ENCODE measurements at regions not wholly inside any gene's neighbourhood (a gene's known extent, or its start where the extent isn't known, plus 50 kb on each side); places are given as distances from the start of the nearest gene placed in this dataset.

DNA sequence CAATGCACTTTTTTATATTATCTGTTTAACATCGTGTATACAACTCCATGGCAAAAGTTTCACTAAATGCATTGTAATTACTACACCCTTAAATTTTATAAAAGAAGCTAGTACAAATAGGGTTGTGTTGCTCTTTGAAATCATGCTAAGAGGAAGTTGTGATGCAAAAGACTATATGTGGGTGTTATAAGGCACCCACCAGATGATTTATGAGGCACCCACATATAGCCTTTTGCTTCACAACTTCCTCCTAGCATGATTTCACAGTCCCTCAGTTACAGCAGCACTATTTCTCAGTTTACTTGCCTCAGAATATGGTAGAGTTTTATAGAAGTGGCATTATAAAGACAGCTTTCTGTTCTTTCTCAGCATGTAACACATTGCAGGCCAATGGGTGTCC lies 277.3 kb upstream of the DOK6 start:
- TF ChIP-seq, protein P1, sequence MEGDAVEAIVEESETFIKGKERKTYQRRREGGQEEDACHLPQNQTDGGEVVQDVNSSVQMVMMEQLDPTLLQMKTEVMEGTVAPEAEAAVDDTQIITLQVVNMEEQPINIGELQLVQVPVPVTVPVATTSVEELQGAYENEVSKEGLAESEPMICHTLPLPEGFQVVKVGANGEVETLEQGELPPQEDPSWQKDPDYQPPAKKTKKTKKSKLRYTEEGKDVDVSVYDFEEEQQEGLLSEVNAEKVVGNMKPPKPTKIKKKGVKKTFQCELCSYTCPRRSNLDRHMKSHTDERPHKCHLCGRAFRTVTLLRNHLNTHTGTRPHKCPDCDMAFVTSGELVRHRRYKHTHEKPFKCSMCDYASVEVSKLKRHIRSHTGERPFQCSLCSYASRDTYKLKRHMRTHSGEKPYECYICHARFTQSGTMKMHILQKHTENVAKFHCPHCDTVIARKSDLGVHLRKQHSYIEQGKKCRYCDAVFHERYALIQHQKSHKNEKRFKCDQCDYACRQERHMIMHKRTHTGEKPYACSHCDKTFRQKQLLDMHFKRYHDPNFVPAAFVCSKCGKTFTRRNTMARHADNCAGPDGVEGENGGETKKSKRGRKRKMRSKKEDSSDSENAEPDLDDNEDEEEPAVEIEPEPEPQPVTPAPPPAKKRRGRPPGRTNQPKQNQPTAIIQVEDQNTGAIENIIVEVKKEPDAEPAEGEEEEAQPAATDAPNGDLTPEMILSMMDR (conservative IDR thresholded peaks at IDR 0.05; ENCODE audit: low read depth in 2 of 2), result no peak
- TF ChIP-seq ZNF331 (CRISPR knock-in tag; IDR thresholded peaks at IDR 0.05; ENCODE audit: low read depth) (no peak), ZNF114 (CRISPR knock-in tag; IDR thresholded peaks at IDR 0.05) (no peak), EZH2 (IDR thresholded peaks at IDR 0.05; ENCODE audit: low read depth, unreplicated experiment) (no peak), JUNB (IDR thresholded peaks at IDR 0.05; ENCODE audit: unreplicated experiment) (no peak), POLR2AphosphoS5 (IDR thresholded peaks at IDR 0.05; ENCODE audit: low read depth) (no peak), EZH2phosphoT487 (IDR thresholded peaks at IDR 0.05; ENCODE audit: unreplicated experiment) (no peak), CREB1 (CRISPR knock-in tag; IDR thresholded peaks at IDR 0.05; ENCODE audit: low read depth) (no peak), NANOG (IDR thresholded peaks at IDR 0.05; ENCODE audit: borderline replicate concordance) (no peak)
- TF ChIP-seq, protein P2, sequence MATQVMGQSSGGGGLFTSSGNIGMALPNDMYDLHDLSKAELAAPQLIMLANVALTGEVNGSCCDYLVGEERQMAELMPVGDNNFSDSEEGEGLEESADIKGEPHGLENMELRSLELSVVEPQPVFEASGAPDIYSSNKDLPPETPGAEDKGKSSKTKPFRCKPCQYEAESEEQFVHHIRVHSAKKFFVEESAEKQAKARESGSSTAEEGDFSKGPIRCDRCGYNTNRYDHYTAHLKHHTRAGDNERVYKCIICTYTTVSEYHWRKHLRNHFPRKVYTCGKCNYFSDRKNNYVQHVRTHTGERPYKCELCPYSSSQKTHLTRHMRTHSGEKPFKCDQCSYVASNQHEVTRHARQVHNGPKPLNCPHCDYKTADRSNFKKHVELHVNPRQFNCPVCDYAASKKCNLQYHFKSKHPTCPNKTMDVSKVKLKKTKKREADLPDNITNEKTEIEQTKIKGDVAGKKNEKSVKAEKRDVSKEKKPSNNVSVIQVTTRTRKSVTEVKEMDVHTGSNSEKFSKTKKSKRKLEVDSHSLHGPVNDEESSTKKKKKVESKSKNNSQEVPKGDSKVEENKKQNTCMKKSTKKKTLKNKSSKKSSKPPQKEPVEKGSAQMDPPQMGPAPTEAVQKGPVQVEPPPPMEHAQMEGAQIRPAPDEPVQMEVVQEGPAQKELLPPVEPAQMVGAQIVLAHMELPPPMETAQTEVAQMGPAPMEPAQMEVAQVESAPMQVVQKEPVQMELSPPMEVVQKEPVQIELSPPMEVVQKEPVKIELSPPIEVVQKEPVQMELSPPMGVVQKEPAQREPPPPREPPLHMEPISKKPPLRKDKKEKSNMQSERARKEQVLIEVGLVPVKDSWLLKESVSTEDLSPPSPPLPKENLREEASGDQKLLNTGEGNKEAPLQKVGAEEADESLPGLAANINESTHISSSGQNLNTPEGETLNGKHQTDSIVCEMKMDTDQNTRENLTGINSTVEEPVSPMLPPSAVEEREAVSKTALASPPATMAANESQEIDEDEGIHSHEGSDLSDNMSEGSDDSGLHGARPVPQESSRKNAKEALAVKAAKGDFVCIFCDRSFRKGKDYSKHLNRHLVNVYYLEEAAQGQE (IDR thresholded peaks at IDR 0.05; ENCODE audit: unreplicated experiment), result no peak
- TF ChIP-seq, protein P3, sequence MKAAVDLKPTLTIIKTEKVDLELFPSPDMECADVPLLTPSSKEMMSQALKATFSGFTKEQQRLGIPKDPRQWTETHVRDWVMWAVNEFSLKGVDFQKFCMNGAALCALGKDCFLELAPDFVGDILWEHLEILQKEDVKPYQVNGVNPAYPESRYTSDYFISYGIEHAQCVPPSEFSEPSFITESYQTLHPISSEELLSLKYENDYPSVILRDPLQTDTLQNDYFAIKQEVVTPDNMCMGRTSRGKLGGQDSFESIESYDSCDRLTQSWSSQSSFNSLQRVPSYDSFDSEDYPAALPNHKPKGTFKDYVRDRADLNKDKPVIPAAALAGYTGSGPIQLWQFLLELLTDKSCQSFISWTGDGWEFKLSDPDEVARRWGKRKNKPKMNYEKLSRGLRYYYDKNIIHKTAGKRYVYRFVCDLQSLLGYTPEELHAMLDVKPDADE (IDR thresholded peaks at IDR 0.05), result no peak
